Kidney tubule cell (primary cell): ENCODE measurements at regions not wholly inside any gene's neighbourhood (a gene's known extent, or its start where the extent isn't known, plus 50 kb on each side); places are given as distances from the start of the nearest gene placed in this dataset.

ENCODE experiments used
- DNase-seq: peaks from one replicate; pipeline ENCODE4 v3.0.0-alpha.2; 2018; ENCODE audit warnings: low spot score

GRCh38 chr13:31896427-31896826 is 135.1 kb upstream of the FRY start:
- DNase-seq = no peak

GRCh38 chr13:31898378-31899071 is 133.0 kb upstream of the FRY start:
- DNase-seq = no peak

- no peak for DNase-seq
These were observed 129.6 kb upstream of the FRY start for GRCh38 chr13:31901985-31902384.

GRCh38 chr13:31903111-31903815 is 128.3 kb upstream of the FRY start:
- no peak for DNase-seq

- no peak for DNase-seq
These were observed 126.4 kb upstream of the FRY start for GRCh38 chr13:31904941-31905824.

- no peak for DNase-seq
These were observed 125.6 kb upstream of the FRY start for GRCh38 chr13:31905961-31906360.

DNA sequence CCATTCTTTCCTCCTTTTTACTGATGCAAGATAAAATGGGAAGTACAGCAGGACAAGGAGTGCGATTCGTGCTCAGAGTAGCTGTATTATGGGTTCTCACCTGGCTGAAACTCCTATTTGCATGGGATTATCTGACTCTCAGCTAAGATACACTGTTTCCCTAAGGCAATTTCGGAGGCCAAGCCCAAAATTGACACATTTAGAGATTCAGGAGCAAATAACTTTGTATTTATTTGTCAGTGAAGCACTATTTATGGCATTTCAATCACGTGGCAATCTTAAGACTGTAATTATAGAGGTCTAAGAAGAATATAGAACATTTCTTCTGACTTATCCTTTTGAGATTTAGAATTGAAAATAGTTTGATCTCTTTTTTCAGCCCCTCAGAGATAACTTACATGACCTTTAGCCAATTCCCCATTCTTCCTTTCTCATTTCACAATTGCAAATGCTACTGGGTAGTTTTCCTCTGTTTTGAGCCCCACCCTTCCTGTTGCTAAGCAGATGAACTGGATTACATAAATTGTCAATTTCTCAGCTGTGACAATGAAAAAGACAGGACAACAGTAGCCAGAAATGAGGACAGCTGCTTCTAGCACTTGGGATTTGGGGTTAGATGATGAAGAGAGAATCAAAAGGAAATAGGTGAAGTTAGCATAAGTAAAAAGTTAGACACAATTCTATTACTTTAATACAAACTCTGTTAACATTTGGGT is 122.7 kb upstream of the FRY start:
- no peak for DNase-seq

DNA sequence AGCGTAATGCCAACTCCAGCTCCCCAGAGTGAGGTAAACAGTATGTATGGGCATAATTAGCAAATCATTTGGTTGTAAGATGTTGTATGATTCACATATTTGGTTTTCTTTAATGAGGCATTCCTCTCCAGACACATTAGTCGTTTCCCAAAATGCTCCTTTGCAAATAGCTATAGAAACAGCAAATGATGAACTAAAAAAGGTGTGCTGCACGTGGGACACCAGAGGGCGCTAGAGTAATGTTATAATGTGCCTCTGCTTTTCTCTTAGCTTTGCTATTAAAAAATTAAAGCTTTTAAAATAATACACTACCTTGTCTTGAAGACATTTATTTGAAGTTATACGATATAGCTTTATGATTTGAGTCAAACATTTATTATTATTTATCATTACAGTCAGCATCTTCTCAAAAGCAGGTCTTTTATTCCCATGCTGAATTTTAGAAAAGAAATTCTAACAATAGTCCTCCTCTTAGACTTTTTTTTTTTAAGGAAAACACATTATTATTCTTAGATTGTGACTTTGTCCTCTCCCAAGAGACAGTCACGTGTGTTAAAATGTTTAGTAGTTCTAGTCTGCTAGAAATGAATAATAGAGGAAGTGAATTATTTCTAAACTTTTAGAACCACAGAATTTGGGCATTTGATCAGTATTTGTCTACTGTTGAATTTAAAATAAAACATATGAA is 121.6 kb upstream of the FRY start:
- peak; percentile 65 for DNase-seq

DNA sequence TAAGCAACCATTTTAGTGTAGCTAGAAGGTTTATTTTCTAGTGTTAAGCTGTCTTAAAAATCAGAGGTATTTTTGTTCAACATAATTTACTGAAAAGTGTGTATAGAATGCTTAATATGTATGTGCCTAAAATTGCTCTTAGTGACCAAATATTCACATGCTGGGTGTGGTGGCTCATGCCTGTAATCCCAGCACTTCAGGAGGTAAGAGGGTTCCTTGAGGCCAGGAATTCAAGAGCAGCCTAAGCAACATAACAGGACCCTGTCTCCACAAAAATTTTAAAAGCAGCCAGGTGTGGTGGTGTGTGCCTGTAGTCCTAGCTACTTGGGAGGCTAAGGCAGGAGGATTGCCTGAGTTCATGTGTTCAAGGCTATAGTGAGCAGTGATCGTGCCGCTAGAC is 120.9 kb upstream of the FRY start:
- no peak for DNase-seq

DNA sequence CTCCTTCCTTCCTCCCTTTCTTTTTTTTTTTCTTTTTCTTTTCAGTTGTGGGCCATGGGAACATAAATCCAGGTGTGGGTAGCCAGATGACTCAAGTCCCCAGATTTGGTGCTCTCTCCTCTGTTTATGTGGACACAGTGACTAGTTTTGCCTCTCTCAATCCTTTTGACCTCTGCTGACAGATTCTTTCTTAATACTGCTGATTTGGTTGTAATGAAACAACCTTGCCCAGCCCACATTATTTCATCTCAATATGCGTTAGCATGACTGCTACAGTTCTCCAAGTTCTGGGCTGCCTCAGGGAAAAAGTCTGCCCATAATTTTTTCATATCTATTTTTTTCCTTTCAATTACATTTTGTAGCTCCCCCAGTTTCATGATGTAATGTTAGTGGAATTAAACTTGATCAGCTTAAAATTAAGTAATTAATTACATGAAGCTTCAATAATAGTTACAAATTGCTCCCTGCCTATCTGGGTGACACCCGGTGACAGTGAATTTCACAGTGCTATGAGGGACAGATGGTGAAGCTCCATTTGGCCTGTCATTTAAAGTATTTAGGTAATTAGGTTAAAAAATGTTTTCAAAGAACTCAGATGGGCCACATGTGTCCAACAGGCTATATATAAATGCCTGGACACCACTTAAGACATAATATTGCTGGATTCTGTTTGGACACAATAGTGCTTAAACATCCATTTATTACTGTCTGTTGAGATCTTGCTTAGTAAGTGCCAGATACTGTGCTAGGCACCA is 118.8 kb upstream of the FRY start:
- no peak for DNase-seq

DNA sequence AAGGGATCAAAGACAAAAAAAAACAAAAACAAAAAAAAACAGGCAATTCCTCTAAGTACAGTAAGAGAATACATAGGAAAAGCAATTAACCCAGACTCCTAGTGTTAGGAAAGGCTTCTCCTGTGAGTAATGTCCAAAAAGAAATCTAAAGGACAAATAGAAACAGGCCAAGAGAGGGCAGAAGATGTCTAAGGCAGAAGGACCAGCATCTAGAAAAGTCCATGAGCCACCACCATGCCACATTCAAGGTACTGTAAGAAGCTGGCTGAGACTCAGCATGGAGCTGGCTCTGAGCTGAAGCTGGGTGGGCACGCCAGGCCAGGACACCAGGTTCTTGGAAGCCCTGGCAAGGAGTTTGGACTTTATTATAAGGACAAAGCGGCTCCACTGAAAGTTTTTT is 118.1 kb upstream of the FRY start:
- DNase-seq = peak; percentile 5

GRCh38 chr13:31914843-31915242 is 116.7 kb upstream of the FRY start:
- DNase-seq = no peak

DNA sequence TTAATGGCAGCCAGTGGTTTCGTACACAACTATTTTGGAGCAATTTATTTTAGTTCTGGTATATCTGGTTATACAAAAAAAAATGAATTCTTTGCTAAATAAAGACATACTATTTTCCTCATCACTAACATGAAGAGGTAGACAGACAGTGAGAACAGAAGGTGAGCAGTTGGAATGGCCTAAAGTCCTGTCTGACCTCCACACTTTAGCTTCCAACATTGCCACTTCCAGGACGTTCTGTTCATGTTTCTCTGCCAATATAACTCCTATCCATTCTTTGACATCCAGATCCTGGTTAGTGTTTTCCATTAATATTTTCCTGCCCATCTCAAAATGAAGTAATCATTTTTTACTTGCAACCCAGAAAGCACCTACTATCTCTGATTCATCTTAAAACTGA is 112.9 kb upstream of the FRY start:
- no peak for DNase-seq

GRCh38 chr13:31919241-31919640 is 112.3 kb upstream of the FRY start:
- DNase-seq = no peak

DNA sequence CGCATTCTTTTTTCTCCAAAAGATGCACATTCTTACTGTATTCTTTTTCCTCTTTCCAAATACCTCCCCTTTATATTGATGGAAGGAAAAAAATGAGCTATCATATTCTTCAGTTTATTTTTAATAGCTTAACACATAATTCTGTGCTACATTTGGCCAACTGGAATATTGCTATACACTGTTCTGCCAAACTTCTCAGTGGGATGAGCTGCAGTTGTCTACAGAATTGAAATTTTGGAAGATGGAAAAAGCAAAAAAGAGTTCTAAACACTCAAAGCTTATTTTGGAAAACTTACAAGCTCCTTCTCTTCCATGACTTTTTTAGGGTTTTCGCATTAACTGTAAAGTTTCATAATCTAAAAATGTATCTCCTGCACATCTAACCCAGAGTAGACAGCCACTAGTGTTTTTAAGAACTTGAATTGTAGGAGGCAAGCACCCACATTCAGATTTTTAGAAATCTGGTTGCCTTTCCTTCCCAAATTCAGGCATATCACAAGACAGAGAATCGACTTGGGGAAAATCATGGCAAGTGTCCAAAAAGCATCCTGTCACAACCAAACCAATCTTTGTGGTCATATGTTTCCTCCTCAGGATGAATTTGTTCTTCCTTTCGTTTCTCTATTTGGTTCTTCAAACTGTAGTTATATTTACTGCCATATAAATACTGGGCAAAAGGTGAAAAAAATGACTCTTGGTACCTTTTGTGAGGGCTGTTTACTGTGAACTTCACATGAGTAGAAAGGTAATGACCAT is 111.4 kb upstream of the FRY start:
- no peak for DNase-seq

DNA sequence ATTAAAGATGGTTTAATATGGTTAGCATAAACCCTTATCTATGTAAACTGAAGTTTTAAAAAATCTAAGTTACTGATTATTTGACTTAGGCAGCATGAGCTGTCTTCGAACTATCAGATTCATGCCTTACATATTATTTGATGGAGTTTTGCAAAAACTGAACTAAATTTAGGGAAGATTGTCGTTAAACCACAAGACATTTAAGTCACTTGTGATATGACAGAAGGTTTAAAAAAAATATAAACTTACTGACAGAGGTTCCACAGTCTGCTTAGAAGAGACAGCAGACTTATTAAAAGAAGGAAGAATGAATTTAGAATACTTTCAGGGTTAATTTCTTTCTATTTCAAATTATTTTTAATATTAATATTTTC is 110.9 kb upstream of the FRY start:
- DNase-seq = no peak

DNA sequence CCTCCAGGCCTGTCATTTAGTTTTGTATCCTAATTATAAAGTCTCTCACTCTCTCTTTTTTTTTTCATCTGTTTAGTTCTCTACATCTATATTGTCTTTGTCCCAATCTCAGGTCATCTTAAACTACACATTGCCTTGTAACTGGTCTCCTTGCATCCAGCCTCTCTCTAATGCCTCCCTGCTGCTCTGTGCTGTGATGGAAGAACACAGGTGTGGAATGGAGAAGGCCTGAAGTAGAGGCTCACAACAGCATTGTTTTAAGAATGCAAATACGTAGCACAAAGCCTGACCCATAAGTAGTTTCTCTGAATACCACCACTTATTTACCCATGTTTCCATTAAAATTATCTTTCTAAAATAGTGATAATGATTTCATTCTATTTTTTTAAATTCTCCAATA is 108.8 kb upstream of the FRY start:
- no peak for DNase-seq

DNA sequence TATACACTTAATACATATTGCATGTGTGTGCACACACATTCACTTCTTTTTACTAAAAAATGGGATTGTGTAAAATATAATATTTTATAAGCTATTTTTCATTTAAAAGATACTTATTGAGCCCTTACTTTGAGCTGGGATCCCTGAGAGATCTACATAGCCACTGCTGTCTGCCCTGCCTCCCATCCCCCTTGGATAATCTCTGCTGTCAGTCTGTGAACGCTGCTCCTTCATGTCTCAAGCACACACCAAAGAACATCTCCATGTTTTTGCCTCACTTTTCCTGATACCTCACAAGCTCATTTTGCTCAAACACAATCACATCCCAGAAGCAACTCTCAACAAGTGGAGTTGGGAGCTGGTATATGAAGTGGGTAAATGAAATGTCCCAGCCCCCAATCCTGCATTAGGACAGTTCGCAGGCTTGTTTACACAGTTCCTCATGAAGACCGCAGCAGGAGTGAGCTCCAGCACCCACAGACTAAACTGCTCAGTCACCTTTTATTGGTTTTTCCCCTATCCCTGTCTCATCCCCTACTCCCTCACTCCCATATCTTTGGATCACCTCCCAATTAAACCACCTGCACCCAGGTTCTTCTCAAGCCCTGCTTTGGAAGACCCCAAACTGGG is 108.3 kb upstream of the FRY start:
- no peak for DNase-seq

DNA sequence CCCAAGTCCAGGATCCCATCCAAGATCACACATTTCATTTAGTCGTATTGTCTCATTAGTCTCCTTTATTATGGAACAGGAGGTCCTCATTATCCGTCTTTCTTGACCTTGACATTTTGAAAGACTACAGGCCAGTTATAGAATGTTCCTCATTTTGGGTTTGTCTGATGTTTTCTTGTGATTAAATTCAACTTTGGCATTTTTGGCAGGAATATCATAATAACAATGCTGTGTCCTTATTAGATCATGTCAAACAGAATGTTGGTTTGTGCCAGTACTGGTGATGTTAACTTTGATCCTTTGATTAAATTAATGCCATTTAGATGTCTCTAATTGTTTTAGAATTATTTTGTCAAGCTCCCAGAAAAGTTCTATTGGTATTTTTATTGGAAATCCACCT is 106.5 kb upstream of the FRY start:
- no peak for DNase-seq

DNA sequence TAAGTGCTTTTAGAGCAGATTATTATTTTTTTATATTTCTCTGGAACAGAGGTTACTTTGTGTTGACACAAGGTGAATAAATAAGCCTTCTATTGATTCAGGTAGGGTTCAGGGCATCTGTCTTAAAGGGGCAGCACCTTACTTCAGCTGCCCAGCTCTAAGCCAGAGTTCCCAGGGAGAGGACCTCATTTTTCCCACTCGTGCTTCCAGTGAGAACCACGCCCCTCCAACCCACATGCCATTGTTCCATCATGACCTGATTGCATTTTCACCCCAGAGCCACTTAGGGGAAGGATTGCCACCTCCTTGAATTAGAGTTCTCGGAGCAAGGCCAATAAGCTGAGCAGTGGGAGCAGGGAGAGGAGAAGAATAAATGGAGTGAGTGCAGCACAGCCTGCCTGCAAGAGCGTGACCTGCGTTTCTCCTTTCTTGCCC is 104.3 kb upstream of the FRY start:
- no peak for DNase-seq
